IPS-NIHi7 (cell line): ENCODE measurements at regions not wholly inside any gene's neighbourhood (a gene's known extent, or its start where the extent isn't known, plus 50 kb on each side); places are given as distances from the start of the nearest gene placed in this dataset.
"Not testable (repeated sequence)": the region's sequence is repeated elsewhere in the genome, so short reads cannot be mapped to it uniquely, and the experiment has no call there.

Experiments used
- DNase-seq: peaks from one replicate; pipeline ENCODE4 v3.0.0; 2012; ENCODE audit warnings: mixed read lengths; ENCODE audit errors: extremely low spot score

DNA sequence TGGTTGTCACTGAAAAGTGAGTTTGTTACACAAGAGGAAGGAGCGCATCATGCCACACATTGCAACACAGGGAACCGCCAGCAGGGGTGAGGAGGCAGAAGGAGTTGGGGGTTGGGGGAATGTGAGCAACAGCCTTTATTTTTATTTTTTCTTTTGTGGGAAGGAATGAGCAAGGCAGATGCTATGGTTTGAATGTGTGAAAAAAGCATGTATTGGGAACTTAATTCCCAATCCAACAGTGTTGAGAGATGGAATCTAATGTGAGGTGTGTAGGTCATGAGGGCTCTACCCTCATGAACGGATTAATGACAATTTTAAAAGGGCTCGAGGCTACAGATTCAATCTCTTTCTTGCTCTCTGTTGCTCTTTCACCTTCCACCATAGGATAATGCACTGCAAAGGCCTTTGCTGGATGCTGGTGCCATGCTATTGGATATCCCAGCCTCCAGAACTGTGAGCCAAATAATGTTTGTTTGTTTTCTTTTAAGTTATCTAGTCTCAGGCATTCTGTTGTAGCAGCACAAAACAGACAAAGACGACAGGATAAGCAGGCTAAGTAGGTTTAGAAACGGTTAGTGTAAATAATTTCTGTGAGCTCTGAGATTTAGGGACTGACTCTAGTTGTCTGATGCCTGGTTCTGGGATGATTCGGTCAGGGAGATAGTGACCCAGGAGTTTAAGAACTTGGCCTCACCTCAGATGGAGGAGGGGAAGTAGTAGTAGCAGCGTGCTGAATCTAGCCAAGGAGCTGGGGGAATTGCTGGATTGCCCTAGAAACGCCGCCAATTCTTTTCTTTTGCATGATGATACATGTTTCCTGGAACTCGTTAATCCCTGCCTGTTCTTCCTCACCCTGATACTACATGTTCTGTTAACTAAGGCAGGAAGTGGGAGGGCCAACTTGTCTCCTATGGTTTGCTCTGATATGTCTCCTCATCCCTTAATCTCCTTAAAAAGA is 156.6 kb upstream of the CTSO start:
- peak; percentile 40 for DNase-seq

DNA sequence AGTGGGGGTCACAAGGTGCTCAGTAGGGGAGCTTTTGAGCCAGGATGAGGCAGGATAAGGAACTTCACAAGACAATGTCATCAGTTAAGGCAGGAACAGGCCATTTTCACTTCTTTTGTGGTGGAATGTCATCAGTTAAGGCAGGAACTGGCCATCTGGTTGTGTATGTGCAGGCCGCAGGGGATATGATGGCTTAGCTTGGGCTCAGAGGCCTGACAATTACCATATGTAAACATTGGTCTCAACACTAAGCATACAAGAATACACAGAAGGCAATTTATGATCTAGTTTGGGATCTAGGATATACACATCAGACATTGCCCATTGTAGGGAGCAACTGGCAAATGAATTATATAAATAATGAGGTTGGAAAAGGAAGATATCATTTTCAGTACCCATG is 155.4 kb upstream of the CTSO start:
- not testable (repeated sequence) for DNase-seq

DNA sequence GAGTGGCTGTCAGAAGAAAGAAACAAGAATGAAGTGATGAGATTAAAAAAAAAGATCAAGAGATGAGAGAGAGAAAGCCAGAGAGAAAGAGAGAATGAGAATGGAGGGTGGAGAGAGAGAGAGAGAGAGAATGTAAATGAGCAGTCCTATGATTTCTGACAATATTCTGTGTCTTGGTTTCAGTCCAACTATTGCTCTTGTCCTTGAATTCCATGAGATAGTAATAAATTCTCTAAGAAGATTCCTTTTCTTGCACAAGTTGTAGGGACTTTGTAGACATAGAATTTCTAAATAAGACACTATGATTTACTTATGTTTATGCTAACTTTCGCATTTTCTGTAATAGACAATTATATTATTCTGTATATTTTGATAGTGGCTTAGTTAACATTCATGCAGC is 149.6 kb upstream of the CTSO start:
- no peak for DNase-seq

DNA sequence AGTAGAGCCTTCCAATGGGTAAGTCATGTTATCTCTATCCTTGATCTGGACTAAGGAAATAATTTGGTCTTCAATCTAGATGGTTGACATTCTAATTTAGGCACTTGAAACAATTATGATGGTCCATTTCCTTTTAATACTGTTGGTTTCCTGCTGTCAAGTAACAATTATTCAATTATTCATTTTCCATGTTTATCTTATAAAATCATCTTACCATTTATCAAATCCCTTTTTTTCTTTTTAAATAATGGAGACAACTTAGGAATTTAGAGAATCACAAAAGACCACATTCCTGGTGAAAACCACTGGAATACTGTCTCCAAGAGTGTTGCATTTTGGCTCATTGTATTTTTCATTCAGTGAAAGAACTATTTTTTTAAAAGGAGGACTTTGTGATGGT is 148.7 kb upstream of the CTSO start:
- DNase-seq = no peak

DNA sequence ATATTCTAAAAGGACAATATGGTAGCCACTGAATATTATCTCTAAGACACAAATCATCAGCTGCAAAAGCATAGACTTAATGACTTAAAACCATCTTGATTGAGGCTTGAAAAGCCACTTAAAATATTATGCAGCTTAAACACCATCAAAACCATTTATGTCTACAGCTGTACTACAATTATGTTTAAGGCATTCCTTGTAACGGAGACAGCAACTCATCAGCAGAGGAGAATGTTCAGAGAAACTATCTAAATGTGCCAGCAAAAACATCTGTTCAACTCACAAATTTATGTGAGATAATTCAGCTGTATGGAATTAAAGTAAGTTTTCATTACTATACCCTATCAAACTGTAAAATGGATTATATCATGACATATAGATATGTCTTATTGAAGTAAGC is 147.9 kb upstream of the CTSO start:
- no peak for DNase-seq

- DNase-seq = no peak
Observed at GRCh38 chr4:156100651-156101050, 147.0 kb upstream of the CTSO start.

DNA sequence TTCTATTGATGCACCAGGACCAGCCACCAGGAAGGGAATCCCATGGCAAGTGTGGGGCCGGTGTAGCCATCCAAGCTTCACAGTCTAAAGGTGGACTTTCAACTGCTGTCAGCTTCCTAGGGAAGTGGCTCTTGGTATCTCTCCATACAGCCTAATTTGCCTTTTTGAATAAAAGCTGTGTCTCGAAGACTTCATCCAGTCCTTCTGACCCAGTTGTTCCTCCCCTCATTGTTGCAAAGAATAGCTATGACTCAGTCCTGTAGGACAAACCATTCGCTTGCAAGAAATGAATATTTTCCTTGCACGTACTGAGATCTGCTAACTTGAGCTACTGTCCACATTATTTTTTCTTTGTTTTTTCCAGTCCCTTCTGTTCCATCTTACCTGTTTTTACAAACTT is 145.1 kb upstream of the CTSO start:
- DNase-seq = no peak

DNA sequence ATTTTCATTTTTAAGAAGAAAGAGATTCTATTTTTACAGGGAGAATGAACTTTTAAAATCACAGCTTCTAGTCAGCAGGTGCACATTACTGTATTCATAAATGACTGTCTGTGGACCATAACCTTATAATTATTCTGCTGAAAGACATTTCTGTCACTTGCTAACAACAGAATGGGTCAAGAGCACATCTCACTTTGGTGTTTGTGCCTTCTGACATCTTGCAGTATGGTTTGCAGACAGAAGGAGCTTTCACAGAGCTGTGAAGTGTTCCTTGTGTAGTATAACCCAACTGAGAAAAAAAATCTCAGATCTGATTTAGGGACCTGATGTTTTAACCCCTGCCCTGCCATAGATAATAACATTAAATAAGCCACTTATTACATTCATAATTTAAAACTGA is 131.4 kb upstream of the CTSO start:
- DNase-seq = no peak

- no peak for DNase-seq
Observed at GRCh38 chr4:156084373-156084772, 130.7 kb upstream of the CTSO start.

GRCh38 chr4:156073976-156074375 is 120.3 kb upstream of the CTSO start:
- DNase-seq = no peak

GRCh38 chr4:156060661-156061060 is 107.0 kb upstream of the CTSO start:
- DNase-seq = no peak

DNA sequence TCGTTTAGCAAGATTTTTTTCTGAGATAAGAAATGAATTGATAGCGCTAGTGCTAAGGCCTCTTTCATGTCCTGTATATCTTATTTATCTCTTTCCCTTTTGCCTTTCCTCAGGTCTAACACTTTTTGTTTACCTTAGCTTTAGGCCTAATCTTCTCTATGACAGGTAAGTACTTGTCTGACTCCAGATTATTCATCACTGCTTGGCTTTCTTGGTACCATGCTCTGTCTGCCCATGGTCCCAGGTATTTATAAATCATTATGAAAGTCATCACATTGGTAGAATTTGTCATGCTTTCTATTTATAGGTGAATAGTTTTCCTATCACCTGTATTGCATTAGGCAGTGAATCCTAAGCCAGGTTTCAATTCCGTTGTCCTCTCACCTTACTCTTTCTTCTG is 99.5 kb upstream of the CTSO start:
- no peak for DNase-seq

DNA sequence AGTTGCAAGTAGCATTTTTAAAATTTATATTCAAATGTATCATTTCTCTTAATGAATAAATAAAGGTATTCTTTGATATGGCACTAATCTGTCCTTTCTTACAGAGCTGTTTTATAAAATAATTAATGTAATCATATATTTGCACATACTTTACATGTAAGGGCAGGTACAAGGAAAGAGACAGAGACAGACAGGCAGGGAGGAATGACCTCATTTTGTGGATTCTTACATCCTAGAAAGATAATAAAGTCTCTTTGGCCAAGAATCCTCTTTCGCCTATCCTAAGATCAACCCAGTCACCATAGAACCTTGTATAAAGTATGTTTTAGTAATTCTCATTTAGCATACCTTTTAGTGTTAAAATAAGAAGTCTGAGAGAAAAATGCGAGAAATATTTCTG is 98.5 kb upstream of the CTSO start:
- DNase-seq = no peak

DNA sequence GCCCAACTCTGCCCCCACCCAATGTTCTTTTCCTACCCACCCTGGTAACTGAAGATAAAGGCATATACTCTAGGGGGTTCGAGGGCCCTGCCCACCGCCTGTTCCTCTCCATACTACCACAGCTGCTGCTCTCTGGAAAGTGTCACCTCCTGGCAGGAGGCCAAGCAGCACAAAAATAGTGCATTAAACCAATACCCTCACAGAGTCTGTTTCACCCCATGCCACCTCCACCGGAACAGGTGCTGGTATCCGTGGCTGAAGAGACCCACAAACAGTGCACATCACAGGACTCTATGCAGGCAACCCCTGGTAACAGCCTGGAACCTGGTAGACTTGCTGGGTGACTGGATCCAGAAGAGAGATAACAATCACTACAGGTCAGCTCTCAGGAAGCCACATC is 85.1 kb upstream of the CTSO start:
- no peak for DNase-seq

GRCh38 chr4:156036496-156036895 is 82.8 kb upstream of the CTSO start:
- no peak for DNase-seq

GRCh38 chr4:156029691-156030090 is 76.0 kb upstream of the CTSO start:
- no peak for DNase-seq

DNA sequence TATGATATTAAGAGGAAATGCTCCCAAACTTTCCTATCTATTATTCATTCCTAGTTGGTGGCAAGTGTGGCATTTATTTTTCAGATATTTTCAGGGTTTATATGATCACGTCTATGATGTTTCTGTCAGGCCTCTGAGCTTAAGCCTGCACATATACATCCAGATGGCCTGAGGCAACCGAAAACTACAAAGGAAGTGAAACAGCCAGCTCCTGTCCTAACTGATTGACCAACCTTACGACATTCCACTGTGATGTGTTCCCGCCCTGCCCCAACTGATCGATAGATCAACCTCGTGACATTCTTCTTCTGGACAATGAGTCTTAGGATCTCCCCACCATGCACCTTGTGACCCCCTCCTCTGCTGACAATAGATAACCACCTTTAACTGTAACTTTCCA is 67.6 kb upstream of the CTSO start:
- DNase-seq = no peak

- no peak for DNase-seq
Observed at GRCh38 chr4:156019246-156019645, 65.6 kb upstream of the CTSO start.

DNA sequence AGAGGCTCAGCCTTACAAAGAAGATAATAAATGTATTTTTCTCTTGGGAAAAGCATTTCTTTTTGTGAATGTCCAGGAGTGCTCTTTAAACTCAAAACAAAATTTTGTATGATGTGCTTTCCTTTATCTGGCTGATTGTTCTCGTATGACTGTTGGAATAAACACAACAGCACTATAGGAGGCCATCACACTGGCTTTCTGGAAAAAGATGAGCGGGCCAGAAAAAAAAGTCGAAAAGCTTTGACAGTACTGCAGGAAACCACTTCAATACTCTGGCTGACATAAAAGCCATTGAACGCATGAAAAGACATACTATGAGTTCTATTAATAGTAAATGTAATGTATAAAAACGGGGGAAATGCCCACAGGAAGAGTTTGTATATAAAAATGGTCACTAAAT is 64.7 kb upstream of the CTSO start:
- no peak for DNase-seq

DNA sequence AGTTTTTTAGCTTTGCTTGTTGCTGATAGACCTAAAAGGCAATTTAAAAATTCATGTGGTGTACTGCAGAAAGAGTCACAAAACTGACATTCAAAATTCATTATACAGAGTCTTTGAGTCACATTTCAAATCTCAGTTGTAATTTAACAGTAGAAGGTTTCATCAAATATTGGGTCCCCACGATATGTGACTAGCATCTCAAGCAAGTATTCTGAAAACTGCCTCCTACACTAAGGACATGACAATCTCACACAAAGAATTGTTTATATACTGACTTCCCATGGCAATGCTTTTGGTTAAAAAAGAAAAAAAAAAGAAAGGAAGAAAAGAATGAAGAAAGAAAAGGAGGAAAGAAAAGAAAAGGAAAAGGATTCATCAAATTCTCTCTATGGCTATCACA is 62.1 kb upstream of the CTSO start:
- no peak for DNase-seq

- no peak for DNase-seq
Observed at GRCh38 chr4:156006192-156006591, 52.5 kb upstream of the CTSO start.
